ENCODE measurements at regions not wholly inside any gene's neighbourhood (a gene's known extent, or its start where the extent isn't known, plus 50 kb on each side); places are given as distances from the start of the nearest gene placed in this dataset.

GRCh38 chr15:92224843-92225242, 168.8 kb upstream of the ST8SIA2 start:
- H3K36me3 Mint-ChIP-seq (ENCODE audit: low read depth): no peaks in the 10 kb centered on the region
- no peak overlapping the region for H3K4me3 Mint-ChIP-seq
- H3K27me3 Mint-ChIP-seq: no peaks in the 10 kb centered on the region
- peaks cover 10% of the 10 kb centered on the region for H3K9me3 Mint-ChIP-seq
- no peak overlapping the region for H3K27ac Mint-ChIP-seq
- H3K4me1 Mint-ChIP-seq (ENCODE audit: low read depth): no peaks in the 10 kb centered on the region
- intact Hi-C loops (cut with micrococcal nuclease): loop anchor here (10.0 kb wide), 1 partner anchor 920 kb away; no protein-coding TSS in a partner anchor

- Mint-ChIP-seq H3K4me1 (ENCODE audit: low read depth) (no peaks in the 10 kb centered on the region), H3K27me3 (no peaks in the 10 kb centered on the region), H3K9me3 (peaks cover 10% of the 10 kb centered on the region), H3K4me3 (no peak overlapping the region), H3K27ac (no peak overlapping the region), H3K36me3 (ENCODE audit: low read depth) (no peaks in the 10 kb centered on the region)
- intact Hi-C loops (cut with micrococcal nuclease): loop anchor here (10.0 kb wide), 1 partner anchor 921 kb away; no protein-coding TSS in a partner anchor
These were observed 167.6 kb upstream of the ST8SIA2 start for GRCh38 chr15:92226020-92226612.

GRCh38 chr15:92228830-92229229, 164.9 kb upstream of the ST8SIA2 start:
- no peak overlapping the region for H3K4me3 Mint-ChIP-seq
- peaks cover 5% of the 10 kb centered on the region for H3K9me3 Mint-ChIP-seq
- H3K27ac Mint-ChIP-seq: no peak overlapping the region
- H3K27me3 Mint-ChIP-seq: no peaks in the 10 kb centered on the region
- intact Hi-C loops (cut with micrococcal nuclease): loop anchor here (10.0 kb wide), 1 partner anchor 924 kb away; no protein-coding TSS in a partner anchor
- no peaks in the 10 kb centered on the region for H3K36me3 Mint-ChIP-seq (ENCODE audit: low read depth)
- peaks cover 7% of the 10 kb centered on the region for H3K4me1 Mint-ChIP-seq (ENCODE audit: low read depth)

- Mint-ChIP-seq H3K4me1 (ENCODE audit: low read depth) (peaks cover 7% of the 10 kb centered on the region), H3K36me3 (ENCODE audit: low read depth) (no peaks in the 10 kb centered on the region), H3K27ac (no peak overlapping the region), H3K27me3 (no peaks in the 10 kb centered on the region), H3K9me3 (no peaks in the 10 kb centered on the region), H3K4me3 (no peak overlapping the region)
- intact Hi-C loops (cut with micrococcal nuclease): no loop called here
These were observed 162.2 kb upstream of the ST8SIA2 start for GRCh38 chr15:92231461-92231860.

GRCh38 chr15:92232317-92232716, 161.4 kb upstream of the ST8SIA2 start:
- Mint-ChIP-seq H3K27ac (no peak overlapping the region), H3K27me3 (no peaks in the 10 kb centered on the region), H3K36me3 (ENCODE audit: low read depth) (no peaks in the 10 kb centered on the region), H3K4me3 (no peak overlapping the region), H3K9me3 (no peaks in the 10 kb centered on the region), H3K4me1 (ENCODE audit: low read depth) (peaks cover 7% of the 10 kb centered on the region)
- intact Hi-C loops (cut with micrococcal nuclease): no loop called here

GRCh38 chr15:92232876-92233275, 160.8 kb upstream of the ST8SIA2 start:
- peaks cover 7% of the 10 kb centered on the region for H3K4me1 Mint-ChIP-seq (ENCODE audit: low read depth)
- no peak overlapping the region for H3K27ac Mint-ChIP-seq
- no peak overlapping the region for H3K4me3 Mint-ChIP-seq
- H3K36me3 Mint-ChIP-seq (ENCODE audit: low read depth): no peaks in the 10 kb centered on the region
- H3K9me3 Mint-ChIP-seq: no peaks in the 10 kb centered on the region
- no peaks in the 10 kb centered on the region for H3K27me3 Mint-ChIP-seq
- intact Hi-C loops (cut with micrococcal nuclease): no loop called here

- Mint-ChIP-seq H3K4me1 (ENCODE audit: low read depth) (no peaks in the 10 kb centered on the region), H3K27ac (no peak overlapping the region), H3K36me3 (ENCODE audit: low read depth) (no peaks in the 10 kb centered on the region), H3K4me3 (no peak overlapping the region), H3K27me3 (peaks cover 12% of the 10 kb centered on the region), H3K9me3 (peaks cover 23% of the 10 kb centered on the region)
- intact Hi-C loops (cut with micrococcal nuclease): no loop called here
These were observed 150.5 kb upstream of the ST8SIA2 start for GRCh38 chr15:92243227-92243626.

GRCh38 chr15:92244703-92245102, 149.0 kb upstream of the ST8SIA2 start:
- H3K27ac Mint-ChIP-seq: no peak overlapping the region
- H3K4me3 Mint-ChIP-seq: no peak overlapping the region
- H3K4me1 Mint-ChIP-seq (ENCODE audit: low read depth): no peaks in the 10 kb centered on the region
- H3K27me3 Mint-ChIP-seq: peaks cover 12% of the 10 kb centered on the region
- H3K9me3 Mint-ChIP-seq: peaks cover 8% of the 10 kb centered on the region
- H3K36me3 Mint-ChIP-seq (ENCODE audit: low read depth): no peaks in the 10 kb centered on the region
- intact Hi-C loops (cut with micrococcal nuclease): no loop called here

- Mint-ChIP-seq H3K27me3 (peaks cover 12% of the 10 kb centered on the region), H3K4me3 (no peak overlapping the region), H3K36me3 (ENCODE audit: low read depth) (no peaks in the 10 kb centered on the region), H3K4me1 (ENCODE audit: low read depth) (no peaks in the 10 kb centered on the region), H3K9me3 (no peaks in the 10 kb centered on the region), H3K27ac (no peak overlapping the region)
- intact Hi-C loops (cut with micrococcal nuclease): no loop called here
These were observed 145.9 kb upstream of the ST8SIA2 start for GRCh38 chr15:92247649-92248242.

GRCh38 chr15:92266796-92267685, 126.6 kb upstream of the ST8SIA2 start:
- no peaks in the 10 kb centered on the region for H3K36me3 Mint-ChIP-seq (ENCODE audit: low read depth)
- intact Hi-C loops (cut with micrococcal nuclease): no loop called here
- H3K9me3 Mint-ChIP-seq: no peaks in the 10 kb centered on the region

GRCh38 chr15:92268900-92269299, 124.8 kb upstream of the ST8SIA2 start:
- Mint-ChIP-seq H3K27ac (no peak overlapping the region), H3K36me3 (ENCODE audit: low read depth) (no peaks in the 10 kb centered on the region), H3K4me3 (no peak overlapping the region), H3K9me3 (no peaks in the 10 kb centered on the region), H3K4me1 (ENCODE audit: low read depth) (no peaks in the 10 kb centered on the region), H3K27me3 (peaks cover 4% of the 10 kb centered on the region)
- intact Hi-C loops (cut with micrococcal nuclease): no loop called here

More at GRCh38 chr15:92266796-92267685, 126.6 kb upstream of the ST8SIA2 start:
- H3K4me1 Mint-ChIP-seq (ENCODE audit: low read depth): no peaks in the 10 kb centered on the region
- H3K4me3 Mint-ChIP-seq: no peak overlapping the region
- H3K27me3 Mint-ChIP-seq: peaks cover 8% of the 10 kb centered on the region
- H3K27ac Mint-ChIP-seq: no peak overlapping the region

- intact Hi-C loops (cut with micrococcal nuclease): no loop called here
- no peaks in the 10 kb centered on the region for H3K36me3 Mint-ChIP-seq (ENCODE audit: low read depth)
These were observed 122.5 kb upstream of the ST8SIA2 start for GRCh38 chr15:92271179-92271578.

GRCh38 chr15:92272106-92272505, 121.6 kb upstream of the ST8SIA2 start:
- intact Hi-C loops (cut with micrococcal nuclease): no loop called here

More at GRCh38 chr15:92271179-92271578, 122.5 kb upstream of the ST8SIA2 start:
- Mint-ChIP-seq H3K9me3 (no peaks in the 10 kb centered on the region), H3K4me1 (ENCODE audit: low read depth) (no peaks in the 10 kb centered on the region), H3K27ac (no peak overlapping the region), H3K4me3 (no peak overlapping the region), H3K27me3 (no peaks in the 10 kb centered on the region)

GRCh38 chr15:92273286-92273685, 120.4 kb upstream of the ST8SIA2 start:
- no peak overlapping the region for H3K27ac Mint-ChIP-seq
- H3K36me3 Mint-ChIP-seq (ENCODE audit: low read depth): no peaks in the 10 kb centered on the region
- H3K27me3 Mint-ChIP-seq: no peaks in the 10 kb centered on the region
- H3K4me1 Mint-ChIP-seq (ENCODE audit: low read depth): no peaks in the 10 kb centered on the region
- intact Hi-C loops (cut with micrococcal nuclease): no loop called here
- no peaks in the 10 kb centered on the region for H3K9me3 Mint-ChIP-seq
- H3K4me3 Mint-ChIP-seq: no peak overlapping the region

More at GRCh38 chr15:92272106-92272505, 121.6 kb upstream of the ST8SIA2 start:
- Mint-ChIP-seq H3K4me1 (ENCODE audit: low read depth) (no peaks in the 10 kb centered on the region), H3K27me3 (no peaks in the 10 kb centered on the region), H3K36me3 (ENCODE audit: low read depth) (no peaks in the 10 kb centered on the region), H3K9me3 (no peaks in the 10 kb centered on the region), H3K4me3 (no peak overlapping the region), H3K27ac (no peak overlapping the region)
